Nephron progenitor cell (in vitro differentiated cells): ENCODE measurements at regions not wholly inside any gene's neighbourhood (a gene's known extent, or its start where the extent isn't known, plus 50 kb on each side); places are given as distances from the start of the nearest gene placed in this dataset.
"Not testable (repeated sequence)": the region's sequence is repeated elsewhere in the genome, so short reads cannot be mapped to it uniquely, and the experiment has no call there.

Source experiments
- DNase-seq: peaks from one replicate; pipeline ENCODE4 v3.0.0; 2021
- H3K27ac Mint-ChIP-seq: 2 replicates; pipeline ENCODE4 v1.8.0; 2021; ENCODE audit warnings: mild to moderate bottlenecking, moderate library complexity, mixed read lengths
- H3K27me3 Mint-ChIP-seq: 2 replicates; pipeline ENCODE4 v1.8.0; 2021; ENCODE audit warnings: mild to moderate bottlenecking, low read depth, mixed read lengths; ENCODE audit not compliant: poor library complexity
- H3K36me3 Mint-ChIP-seq: 2 replicates; pipeline ENCODE4 v1.8.0; 2021; ENCODE audit warnings: low read depth, mixed read lengths
- H3K4me1 Mint-ChIP-seq: 2 replicates; pipeline ENCODE4 v1.8.0; 2021; ENCODE audit warnings: mixed read lengths
- H3K4me3 Mint-ChIP-seq: 2 replicates; pipeline ENCODE4 v1.8.0; 2021; ENCODE audit warnings: mild to moderate bottlenecking, moderate library complexity, mixed read lengths
- H3K9me3 Mint-ChIP-seq: 2 replicates; pipeline ENCODE4 v1.8.0; 2021; ENCODE audit warnings: mild to moderate bottlenecking, moderate library complexity, mixed read lengths
- TF ChIP-seq, protein P1 (sequence below): fragments of 200-600 bp; sonication (generic); IDR thresholded peaks from 2 replicates; pipeline ENCODE4 v1.5.0; 2021; ENCODE audit warnings: antibody characterized with exemption

DNA sequence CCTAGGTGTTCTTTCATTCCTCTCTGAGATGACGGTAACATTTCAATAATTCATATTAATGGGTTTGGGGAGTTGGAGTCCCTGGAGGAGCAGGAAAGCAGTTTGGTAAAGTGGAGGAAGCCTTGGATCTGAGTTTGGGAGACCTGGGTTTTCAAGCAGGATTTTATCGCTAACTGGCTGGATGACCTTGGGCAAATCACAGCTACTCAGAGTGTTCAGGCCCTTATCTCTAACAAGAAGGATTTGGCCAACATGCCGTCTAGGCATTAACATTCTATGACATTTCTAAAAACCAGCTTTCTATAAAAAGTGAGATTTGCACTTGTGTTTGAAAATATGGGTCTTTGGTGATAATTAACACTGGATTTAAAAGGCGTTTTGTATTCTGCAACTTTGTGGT lies 59.7 kb upstream of the MEX3C start:
- TF ChIP-seq, protein P1, sequence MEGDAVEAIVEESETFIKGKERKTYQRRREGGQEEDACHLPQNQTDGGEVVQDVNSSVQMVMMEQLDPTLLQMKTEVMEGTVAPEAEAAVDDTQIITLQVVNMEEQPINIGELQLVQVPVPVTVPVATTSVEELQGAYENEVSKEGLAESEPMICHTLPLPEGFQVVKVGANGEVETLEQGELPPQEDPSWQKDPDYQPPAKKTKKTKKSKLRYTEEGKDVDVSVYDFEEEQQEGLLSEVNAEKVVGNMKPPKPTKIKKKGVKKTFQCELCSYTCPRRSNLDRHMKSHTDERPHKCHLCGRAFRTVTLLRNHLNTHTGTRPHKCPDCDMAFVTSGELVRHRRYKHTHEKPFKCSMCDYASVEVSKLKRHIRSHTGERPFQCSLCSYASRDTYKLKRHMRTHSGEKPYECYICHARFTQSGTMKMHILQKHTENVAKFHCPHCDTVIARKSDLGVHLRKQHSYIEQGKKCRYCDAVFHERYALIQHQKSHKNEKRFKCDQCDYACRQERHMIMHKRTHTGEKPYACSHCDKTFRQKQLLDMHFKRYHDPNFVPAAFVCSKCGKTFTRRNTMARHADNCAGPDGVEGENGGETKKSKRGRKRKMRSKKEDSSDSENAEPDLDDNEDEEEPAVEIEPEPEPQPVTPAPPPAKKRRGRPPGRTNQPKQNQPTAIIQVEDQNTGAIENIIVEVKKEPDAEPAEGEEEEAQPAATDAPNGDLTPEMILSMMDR: no peak
- no peaks in the 10 kb centered on the region for H3K4me1 Mint-ChIP-seq
- no peak for DNase-seq
- H3K4me3 Mint-ChIP-seq: no peak overlapping the region
- H3K36me3 Mint-ChIP-seq: no peaks in the 10 kb centered on the region
- peaks cover 9% of the 10 kb centered on the region for H3K27me3 Mint-ChIP-seq
- no peak overlapping the region for H3K27ac Mint-ChIP-seq
- no peaks in the 10 kb centered on the region for H3K9me3 Mint-ChIP-seq

DNA sequence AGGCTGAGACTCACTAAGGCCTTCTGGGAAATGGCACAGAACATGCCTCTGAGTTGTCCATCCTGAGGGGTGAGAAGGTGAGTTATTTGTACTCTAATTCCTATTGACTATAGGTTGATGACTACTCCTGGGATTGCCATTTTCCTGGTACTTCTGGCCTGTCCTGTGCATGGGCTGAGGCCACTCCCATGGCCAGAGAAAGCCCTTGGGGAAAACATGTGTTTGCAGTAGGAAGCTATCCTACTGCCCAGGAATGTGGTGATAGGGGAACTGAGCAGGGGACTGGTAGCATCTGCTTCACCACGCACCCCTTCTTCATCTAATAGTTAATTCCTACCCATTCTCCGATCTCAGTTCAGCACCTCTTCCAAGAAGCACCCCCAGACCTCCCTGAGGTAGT lies 62.6 kb upstream of the MEX3C start:
- Mint-ChIP-seq H3K36me3 (no peaks in the 10 kb centered on the region), H3K4me3 (no peak overlapping the region), H3K9me3 (no peaks in the 10 kb centered on the region), H3K27ac (no peak overlapping the region), H3K27me3 (peaks cover 6% of the 10 kb centered on the region), H3K4me1 (no peaks in the 10 kb centered on the region)
- DNase-seq: no peak
- TF ChIP-seq, protein P1: no peak

DNA sequence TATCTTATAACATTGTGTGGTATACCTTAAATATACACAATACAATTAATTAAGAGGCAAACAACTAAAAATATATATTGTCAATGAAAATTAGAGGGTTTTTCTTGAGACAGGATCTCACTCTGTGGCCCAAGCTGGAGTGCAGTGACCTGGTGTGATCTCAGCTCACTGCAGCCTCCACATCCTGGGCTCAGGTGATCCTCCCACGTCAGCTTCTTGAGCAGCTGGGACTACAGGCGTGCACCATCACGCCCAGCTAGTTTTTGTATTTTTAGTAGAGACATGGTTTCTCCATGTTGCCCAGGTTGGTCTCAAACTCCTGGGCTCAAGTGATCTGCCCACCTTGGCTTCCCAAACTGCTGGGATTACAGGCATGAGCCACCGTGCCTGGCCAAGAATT lies 68.6 kb upstream of the MEX3C start:
- not testable (repeated sequence) for H3K4me1 Mint-ChIP-seq, H3K4me3 Mint-ChIP-seq, DNase-seq, H3K36me3 Mint-ChIP-seq, H3K27me3 Mint-ChIP-seq, H3K9me3 Mint-ChIP-seq, H3K27ac Mint-ChIP-seq

DNA sequence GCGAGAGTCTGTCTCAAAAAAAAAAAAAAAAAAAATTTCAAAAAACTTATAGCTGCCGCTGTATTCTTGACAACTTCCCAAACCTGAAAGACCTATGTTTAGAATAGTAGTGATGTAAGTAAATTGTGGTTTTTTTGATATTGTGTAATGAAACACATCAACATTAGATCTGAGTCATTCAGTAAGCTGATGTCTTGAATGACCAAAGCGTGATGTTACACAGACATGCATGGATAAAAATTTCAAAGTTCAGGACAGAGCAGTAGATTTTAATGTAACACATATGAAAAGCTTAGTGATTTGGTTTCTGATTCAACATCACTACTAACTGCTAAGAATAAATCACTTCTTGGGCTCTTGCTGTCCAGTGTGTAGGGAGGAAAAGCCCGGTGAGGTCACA lies 69.3 kb upstream of the MEX3C start:
- Mint-ChIP-seq H3K9me3 (no peaks in the 10 kb centered on the region), H3K27ac (no peak overlapping the region), H3K4me3 (no peak overlapping the region), H3K36me3 (no peaks in the 10 kb centered on the region), H3K27me3 (peaks cover under 1% of the 10 kb centered on the region), H3K4me1 (no peaks in the 10 kb centered on the region)
- no peak for DNase-seq
- TF ChIP-seq, protein P1: no peak

DNA sequence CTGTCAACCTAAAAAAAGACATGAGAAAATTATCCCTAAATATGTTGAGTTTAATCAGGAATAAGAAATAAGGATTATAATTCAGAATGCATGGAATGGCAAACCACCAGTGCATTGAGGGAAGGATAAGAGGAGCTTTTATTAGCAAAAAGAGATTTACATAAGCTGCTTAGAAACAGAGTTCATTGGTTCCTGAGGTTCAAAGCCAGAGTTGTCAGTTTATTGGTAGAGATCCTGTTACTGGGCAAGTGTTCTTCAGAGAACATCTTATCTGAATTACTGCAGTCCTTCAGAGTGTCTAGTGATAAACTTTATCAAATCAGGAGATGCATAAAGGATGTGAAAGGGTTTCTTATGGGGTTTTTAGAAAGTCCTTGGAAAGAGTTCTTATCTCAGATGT lies 76.0 kb upstream of the MEX3C start:
- Mint-ChIP-seq H3K36me3 (no peaks in the 10 kb centered on the region), H3K4me1 (peaks cover 4% of the 10 kb centered on the region), H3K9me3 (no peaks in the 10 kb centered on the region), H3K4me3 (no peak overlapping the region), H3K27me3 (peaks cover 8% of the 10 kb centered on the region), H3K27ac (peak overlapping the region; percentile 11)
- DNase-seq: no peak
- TF ChIP-seq, protein P1: no peak

DNA sequence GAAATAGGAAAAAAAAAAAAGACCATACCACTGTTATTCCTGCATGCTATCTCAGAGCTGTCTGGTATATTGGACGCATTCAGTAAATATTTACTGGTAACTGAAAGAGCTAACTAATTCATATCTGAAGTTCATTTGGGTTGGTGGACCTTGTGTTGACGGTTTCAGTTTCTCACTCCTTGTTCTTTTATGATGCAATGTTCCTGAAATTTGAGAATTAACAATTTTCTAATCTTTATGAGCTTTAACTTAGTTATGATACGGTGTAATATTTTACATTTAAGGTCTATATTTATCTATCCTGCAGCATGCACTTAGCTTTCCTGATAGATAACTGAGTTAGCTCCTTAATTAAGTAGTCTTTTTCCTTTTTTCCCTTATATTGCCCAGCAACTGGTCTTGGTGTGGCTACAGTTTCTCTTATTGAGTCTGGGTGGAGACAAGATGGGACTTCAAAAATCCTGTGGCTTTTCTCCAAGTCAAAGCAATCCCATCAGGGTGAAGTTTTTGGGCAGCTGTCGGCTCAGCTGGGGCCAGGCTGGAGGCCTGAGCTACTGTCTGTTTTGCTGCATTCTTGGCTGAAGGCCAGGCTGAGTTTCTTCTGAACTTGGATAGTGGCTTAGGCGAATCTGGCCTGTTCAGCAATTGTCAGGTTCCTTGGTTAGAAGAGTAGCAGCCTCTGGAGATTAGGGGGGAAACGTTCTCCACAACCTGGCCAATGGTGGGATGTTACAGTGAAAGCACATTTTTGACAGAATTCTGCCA lies 78.4 kb upstream of the MEX3C start:
- no peak for DNase-seq
- no peak overlapping the region for H3K27ac Mint-ChIP-seq

More for the DNA sequence above, 78.4 kb upstream of the MEX3C start:
- no peaks in the 10 kb centered on the region for H3K36me3 Mint-ChIP-seq
- TF ChIP-seq, protein P1: no peak
- H3K27me3 Mint-ChIP-seq: peaks cover 14% of the 10 kb centered on the region
- peaks cover 4% of the 10 kb centered on the region for H3K4me1 Mint-ChIP-seq
- H3K9me3 Mint-ChIP-seq: no peaks in the 10 kb centered on the region
- no peak overlapping the region for H3K4me3 Mint-ChIP-seq
